GM06990 (cell line): ENCODE measurements at regions not wholly inside any gene's neighbourhood (a gene's known extent, or its start where the extent isn't known, plus 50 kb on each side); places are given as distances from the start of the nearest gene placed in this dataset.

Experiments
- DNase-seq: peaks from one replicate; pipeline ENCODE4 v3.0.0-alpha.2; 2011; ENCODE audit not compliant: insufficient read length; ENCODE audit errors: extremely low read depth
- H3K27me3 ChIP-seq: replicated peaks from 2 replicates; pipeline ENCODE4 v1.6.0; 2011; ENCODE audit warnings: low read length; ENCODE audit not compliant: control insufficient read depth, insufficient read depth
- H3K36me3 ChIP-seq: 2 replicates; pipeline ENCODE4 v1.5.1; 2011; ENCODE audit warnings: low read length; ENCODE audit not compliant: control insufficient read depth, insufficient read depth
- H3K4me3 ChIP-seq: replicated peaks from 2 replicates; pipeline ENCODE4 v1.5.1; 2011; ENCODE audit warnings: low read depth, mild to moderate bottlenecking, control low read depth, low read length
- TF ChIP-seq, protein P1 (sequence below): IDR thresholded peaks from 2 replicates; pipeline ENCODE4 v1.5.1; 2011; ENCODE audit warnings: low read length, control low read depth, mild to moderate bottlenecking, inconsistent platforms; ENCODE audit not compliant: insufficient read depth, poor library complexity, severe bottlenecking

DNA sequence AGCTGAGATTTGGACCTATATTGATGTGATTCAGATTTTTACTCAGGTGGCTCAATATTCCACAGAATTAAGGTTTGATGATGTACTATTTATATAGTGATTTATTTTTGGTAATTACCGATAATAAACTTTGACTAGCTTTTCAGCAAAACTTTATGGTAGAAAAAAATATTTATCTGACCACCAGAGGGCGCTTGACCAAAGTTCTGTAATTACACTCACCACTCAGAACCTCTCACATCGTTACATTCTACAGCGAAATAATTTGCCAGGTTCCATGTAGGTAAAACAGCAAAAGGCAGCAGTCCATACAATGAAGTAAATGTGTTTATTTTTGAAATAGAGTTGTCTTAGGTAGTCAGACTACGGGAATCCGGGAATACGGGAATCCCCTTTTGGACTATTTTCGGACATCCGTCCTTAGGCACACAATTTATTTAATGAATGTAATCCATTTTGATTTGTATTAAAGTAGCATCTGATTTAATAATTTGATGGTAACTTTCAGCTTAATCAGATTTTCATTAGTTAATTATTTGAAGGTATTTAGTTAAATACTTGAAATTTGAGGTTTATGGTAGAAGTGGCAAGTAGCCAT lies 143.0 kb upstream of the DDHD1 start:
- Histone ChIP-seq H3K27me3 (no peaks in the 10 kb centered on the region), H3K36me3 (no peaks in the 10 kb centered on the region), H3K4me3 (no peak overlapping the region)
- no peak for DNase-seq
- TF ChIP-seq, protein P1, sequence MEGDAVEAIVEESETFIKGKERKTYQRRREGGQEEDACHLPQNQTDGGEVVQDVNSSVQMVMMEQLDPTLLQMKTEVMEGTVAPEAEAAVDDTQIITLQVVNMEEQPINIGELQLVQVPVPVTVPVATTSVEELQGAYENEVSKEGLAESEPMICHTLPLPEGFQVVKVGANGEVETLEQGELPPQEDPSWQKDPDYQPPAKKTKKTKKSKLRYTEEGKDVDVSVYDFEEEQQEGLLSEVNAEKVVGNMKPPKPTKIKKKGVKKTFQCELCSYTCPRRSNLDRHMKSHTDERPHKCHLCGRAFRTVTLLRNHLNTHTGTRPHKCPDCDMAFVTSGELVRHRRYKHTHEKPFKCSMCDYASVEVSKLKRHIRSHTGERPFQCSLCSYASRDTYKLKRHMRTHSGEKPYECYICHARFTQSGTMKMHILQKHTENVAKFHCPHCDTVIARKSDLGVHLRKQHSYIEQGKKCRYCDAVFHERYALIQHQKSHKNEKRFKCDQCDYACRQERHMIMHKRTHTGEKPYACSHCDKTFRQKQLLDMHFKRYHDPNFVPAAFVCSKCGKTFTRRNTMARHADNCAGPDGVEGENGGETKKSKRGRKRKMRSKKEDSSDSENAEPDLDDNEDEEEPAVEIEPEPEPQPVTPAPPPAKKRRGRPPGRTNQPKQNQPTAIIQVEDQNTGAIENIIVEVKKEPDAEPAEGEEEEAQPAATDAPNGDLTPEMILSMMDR: peak; percentile 49

DNA sequence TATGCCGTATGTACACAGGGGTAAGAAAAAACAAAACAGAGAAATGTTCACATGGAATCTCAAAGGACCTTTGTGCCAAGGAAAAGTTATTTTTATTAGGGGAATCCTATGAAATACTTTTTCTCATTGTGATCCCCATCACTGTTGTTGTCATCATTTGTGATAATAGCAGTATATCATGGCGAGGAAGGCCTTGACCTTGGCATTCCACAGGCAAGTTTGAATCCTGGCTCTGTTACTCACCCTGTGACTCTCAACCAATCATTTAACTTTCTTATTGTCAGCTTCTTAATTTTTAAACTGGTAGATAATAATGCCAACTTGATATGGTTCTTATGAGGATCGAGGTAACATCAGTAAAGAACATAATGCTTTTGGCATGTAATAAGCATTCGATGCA lies 142.2 kb upstream of the DDHD1 start:
- no peaks in the 10 kb centered on the region for H3K27me3 ChIP-seq
- no peak for DNase-seq
- H3K36me3 ChIP-seq: no peaks in the 10 kb centered on the region
- H3K4me3 ChIP-seq: no peak overlapping the region
- TF ChIP-seq, protein P1: no peak

DNA sequence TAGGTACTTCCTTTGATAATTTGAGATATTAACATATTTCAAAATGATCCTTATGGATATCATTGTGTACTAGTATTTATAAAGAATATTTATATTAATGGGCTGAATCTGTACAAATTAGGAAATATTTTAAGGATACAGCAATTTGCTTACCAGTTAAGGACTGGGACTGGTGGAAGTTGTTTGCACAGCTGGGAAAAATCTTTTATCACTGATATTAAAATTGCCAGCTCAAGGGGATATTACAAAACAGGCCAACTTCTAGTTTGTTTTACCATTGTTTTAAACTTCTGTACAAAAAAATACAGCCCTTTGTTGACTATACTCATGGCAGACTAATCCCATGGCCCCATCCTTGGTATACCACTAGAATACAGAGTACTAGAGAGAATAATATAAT lies 133.2 kb upstream of the DDHD1 start:
- Histone ChIP-seq H3K36me3 (no peaks in the 10 kb centered on the region), H3K4me3 (no peak overlapping the region), H3K27me3 (no peaks in the 10 kb centered on the region)
- DNase-seq: no peak
- TF ChIP-seq, protein P1: no peak

DNA sequence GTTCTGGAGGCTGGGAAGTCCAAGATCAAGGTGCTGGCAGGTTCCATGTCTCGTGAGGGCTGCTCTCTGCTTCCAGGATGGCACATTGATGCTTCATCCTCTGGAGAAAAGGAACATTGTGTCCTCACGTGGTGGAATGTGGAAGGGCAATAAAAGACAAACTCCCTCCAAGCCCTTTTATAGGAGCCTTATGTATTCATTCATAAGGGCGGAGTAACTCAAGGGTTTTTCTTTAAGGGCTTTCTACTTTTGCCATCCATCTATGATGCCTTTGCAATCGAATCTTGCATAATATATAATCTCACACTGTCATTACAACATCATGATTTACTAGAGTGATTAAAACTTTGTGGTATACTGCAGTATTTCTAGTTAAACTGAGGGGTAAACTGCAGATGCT lies 132.7 kb upstream of the DDHD1 start:
- TF ChIP-seq, protein P1: no peak
- Histone ChIP-seq H3K27me3 (no peaks in the 10 kb centered on the region), H3K36me3 (no peaks in the 10 kb centered on the region), H3K4me3 (no peak overlapping the region)
- DNase-seq: no peak

DNA sequence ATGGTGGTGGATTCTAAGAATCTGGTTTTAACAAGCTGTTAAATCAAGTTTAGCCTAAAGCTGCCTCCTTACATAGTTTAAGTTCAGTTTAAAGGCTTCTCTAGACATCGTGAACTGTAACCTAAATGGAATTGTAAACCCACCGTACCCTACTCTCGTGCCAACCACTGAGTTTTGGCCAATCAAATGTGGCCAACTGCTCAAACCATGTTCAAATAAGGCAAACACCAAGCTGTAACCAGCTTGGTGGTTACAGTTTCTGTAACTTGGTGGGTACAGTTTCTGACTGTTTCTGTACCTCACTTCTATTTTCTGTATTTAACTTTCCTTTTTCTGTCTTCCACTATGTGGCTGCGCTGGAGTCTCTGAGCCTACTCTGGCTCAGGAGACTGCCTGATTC lies 131.9 kb upstream of the DDHD1 start:
- H3K36me3 ChIP-seq: no peaks in the 10 kb centered on the region
- no peak for DNase-seq
- TF ChIP-seq, protein P1: no peak
- H3K27me3 ChIP-seq: no peaks in the 10 kb centered on the region
- H3K4me3 ChIP-seq: no peak overlapping the region
